ENCODE measurements at regions not wholly inside any gene's neighbourhood (a gene's known extent, or its start where the extent isn't known, plus 50 kb on each side); places are given as distances from the start of the nearest gene placed in this dataset.

- DNase-seq (ENCODE audit: extremely low spot score), result no peak
- TF ChIP-seq TARDBP (IDR thresholded peaks at IDR 0.05) (no peak), LEF1 (IDR thresholded peaks at IDR 0.05; ENCODE audit: borderline replicate concordance) (no peak), ARNT (IDR thresholded peaks at IDR 0.05) (no peak), SP1 (IDR thresholded peaks at IDR 0.05) (no peak), FOXK2 (IDR thresholded peaks at IDR 0.05) (no peak), PKNOX1 (IDR thresholded peaks at IDR 0.05) (no peak), SUZ12 (IDR thresholded peaks at IDR 0.05) (no peak), L3MBTL2 (conservative IDR thresholded peaks at IDR 0.05) (no peak), HDGF (IDR thresholded peaks at IDR 0.05; ENCODE audit: borderline replicate concordance) (no peak), ELF4 (IDR thresholded peaks at IDR 0.05) (no peak), CTBP1 (IDR thresholded peaks at IDR 0.05; ENCODE audit: borderline replicate concordance) (no peak), ZNF384 (IDR thresholded peaks at IDR 0.05) (no peak), FOXM1 (IDR thresholded peaks at IDR 0.05; ENCODE audit: borderline replicate concordance) (no peak), BHLHE40 (IDR thresholded peaks at IDR 0.05; ENCODE audit: borderline replicate concordance) (no peak), NFRKB (IDR thresholded peaks at IDR 0.05) (no peak), FOXA1 (IDR thresholded peaks at IDR 0.05) (no peak)
- ChIA-PET CTCF (interaction anchor here (0.6 kb wide), 1 partner anchor 19 kb away, joined by 4 read pairs; no protein-coding TSS in a partner anchor), POLR2A (no interaction called here)
These were observed 407.8 kb upstream of the PODXL start for GRCh38 chr7:131964203-131964602.

- no peak for DNase-seq (ENCODE audit: extremely low spot score)
- TF ChIP-seq L3MBTL2 (conservative IDR thresholded peaks at IDR 0.05), result no peak
- no peak for TF ChIP-seq TARDBP (IDR thresholded peaks at IDR 0.05)
- TF ChIP-seq FOXA1 (IDR thresholded peaks at IDR 0.05), result no peak
- TF ChIP-seq CTBP1 (IDR thresholded peaks at IDR 0.05; ENCODE audit: borderline replicate concordance), result no peak
- CTCF ChIA-PET, result no interaction called here
- POLR2A ChIA-PET, result no interaction called here
These were observed 404.7 kb upstream of the PODXL start for GRCh38 chr7:131961054-131961680.

GRCh38 chr7:131959106-131959812, 402.8 kb upstream of the PODXL start:
- no peak for TF ChIP-seq LEF1 (IDR thresholded peaks at IDR 0.05; ENCODE audit: borderline replicate concordance)
- TF ChIP-seq SP1 (IDR thresholded peaks at IDR 0.05), result no peak
- TF ChIP-seq BHLHE40 (IDR thresholded peaks at IDR 0.05; ENCODE audit: borderline replicate concordance), result no peak
- no peak for TF ChIP-seq FOXK2 (IDR thresholded peaks at IDR 0.05)
- no peak for TF ChIP-seq ARNT (IDR thresholded peaks at IDR 0.05)
- no peak for TF ChIP-seq FOXA1 (IDR thresholded peaks at IDR 0.05)
- no peak for TF ChIP-seq TARDBP (IDR thresholded peaks at IDR 0.05)
- TF ChIP-seq HDGF (IDR thresholded peaks at IDR 0.05; ENCODE audit: borderline replicate concordance), result no peak
- no peak for TF ChIP-seq PKNOX1 (IDR thresholded peaks at IDR 0.05)
- TF ChIP-seq NFRKB (IDR thresholded peaks at IDR 0.05), result no peak
- TF ChIP-seq FOXM1 (IDR thresholded peaks at IDR 0.05; ENCODE audit: borderline replicate concordance), result no peak
- TF ChIP-seq SUZ12 (IDR thresholded peaks at IDR 0.05), result no peak
- TF ChIP-seq CTBP1 (IDR thresholded peaks at IDR 0.05; ENCODE audit: borderline replicate concordance), result no peak
- no peak for TF ChIP-seq ELF4 (IDR thresholded peaks at IDR 0.05)
- no peak for TF ChIP-seq L3MBTL2 (conservative IDR thresholded peaks at IDR 0.05)
- DNase-seq (ENCODE audit: extremely low spot score), result no peak
- ChIA-PET POLR2A (no interaction called here), CTCF (interaction anchor here (0.6 kb wide), 1 partner anchor 294 kb away, joined by 6 read pairs; no protein-coding TSS in a partner anchor)

GRCh38 chr7:131957338-131958020, 401.1 kb upstream of the PODXL start:
- ChIA-PET CTCF (no interaction called here), POLR2A (no interaction called here)
- no peak for TF ChIP-seq FOXM1 (IDR thresholded peaks at IDR 0.05; ENCODE audit: borderline replicate concordance)
- DNase-seq (ENCODE audit: extremely low spot score), result no peak

- CTCF ChIA-PET, result interaction anchor here (1.3 kb wide), 1 partner anchor 12 kb away, joined by 3 read pairs; no protein-coding TSS in a partner anchor
- no peak for TF ChIP-seq L3MBTL2 (conservative IDR thresholded peaks at IDR 0.05)
- POLR2A ChIA-PET, result no interaction called here
- no peak for DNase-seq (ENCODE audit: extremely low spot score)
These were observed 400.4 kb upstream of the PODXL start for GRCh38 chr7:131956864-131957263.

- TF ChIP-seq FOXA1 (IDR thresholded peaks at IDR 0.05), result no peak
- DNase-seq (ENCODE audit: extremely low spot score), result no peak
- ChIA-PET POLR2A (no interaction called here), CTCF (interaction anchor here (1.3 kb wide), 1 partner anchor 11 kb away, joined by 3 read pairs; no protein-coding TSS in a partner anchor)
These were observed 399.3 kb upstream of the PODXL start for GRCh38 chr7:131955679-131956078.

GRCh38 chr7:131953184-131953583, 396.8 kb upstream of the PODXL start:
- CTCF ChIA-PET, result no interaction called here
- TF ChIP-seq FOXM1 (IDR thresholded peaks at IDR 0.05; ENCODE audit: borderline replicate concordance) (no peak), FOXA1 (IDR thresholded peaks at IDR 0.05) (no peak), ARNT (IDR thresholded peaks at IDR 0.05) (no peak), SP1 (IDR thresholded peaks at IDR 0.05) (no peak), FOXK2 (IDR thresholded peaks at IDR 0.05) (no peak), TARDBP (IDR thresholded peaks at IDR 0.05) (no peak), CTBP1 (IDR thresholded peaks at IDR 0.05; ENCODE audit: borderline replicate concordance) (no peak), NFRKB (IDR thresholded peaks at IDR 0.05) (no peak), ELF4 (IDR thresholded peaks at IDR 0.05) (no peak), LEF1 (IDR thresholded peaks at IDR 0.05; ENCODE audit: borderline replicate concordance) (no peak), BHLHE40 (IDR thresholded peaks at IDR 0.05; ENCODE audit: borderline replicate concordance) (no peak), ZNF384 (IDR thresholded peaks at IDR 0.05) (no peak), PKNOX1 (IDR thresholded peaks at IDR 0.05) (no peak), HDGF (IDR thresholded peaks at IDR 0.05; ENCODE audit: borderline replicate concordance) (no peak), SUZ12 (IDR thresholded peaks at IDR 0.05) (no peak), L3MBTL2 (conservative IDR thresholded peaks at IDR 0.05) (no peak)

More at GRCh38 chr7:131953184-131953583, 396.8 kb upstream of the PODXL start:
- POLR2A ChIA-PET, result no interaction called here
- no peak for DNase-seq (ENCODE audit: extremely low spot score)
